KMS-11 (cell line): ENCODE measurements at regions not wholly inside any gene's neighbourhood (a gene's known extent, or its start where the extent isn't known, plus 50 kb on each side); places are given as distances from the start of the nearest gene placed in this dataset.

Source experiments
- H2AFZ ChIP-seq: fragments of 200-600 bp; sonication (generic); 2 replicates; pipeline ENCODE4 v1.6.1; 2016; ENCODE audit warnings: antibody characterized with exemption, mixed run types, low read depth
- H3K27ac ChIP-seq: fragments of 200-600 bp; sonication (generic); 2 replicates; pipeline ENCODE4 v1.6.1; 2016; ENCODE audit warnings: mild to moderate bottlenecking, mixed run types
- H3K27me3 ChIP-seq: fragments of 200-600 bp; sonication (generic); 2 replicates; pipeline ENCODE4 v1.6.1; 2017; ENCODE audit warnings: mild to moderate bottlenecking, low read depth, mixed run types, moderate library complexity; ENCODE audit not compliant: insufficient read depth
- H3K36me3 ChIP-seq: fragments of 200-600 bp; sonication (generic); 2 replicates; pipeline ENCODE4 v1.6.1; 2017; ENCODE audit warnings: mild to moderate bottlenecking, mixed run types; ENCODE audit not compliant: insufficient read depth
- H3K4me1 ChIP-seq: fragments of 200-600 bp; sonication (generic); 2 replicates; pipeline ENCODE4 v1.6.1; 2016; ENCODE audit warnings: mild to moderate bottlenecking, low read depth, mixed run types; ENCODE audit not compliant: poor library complexity, severe bottlenecking
- H3K4me2 ChIP-seq: fragments of 200-600 bp; sonication (generic); 2 replicates; pipeline ENCODE4 v1.7.0; 2016; ENCODE audit warnings: mild to moderate bottlenecking, mixed run types
- H3K4me3 ChIP-seq: fragments of 200-600 bp; sonication (generic); IDR thresholded peaks from 2 replicates; pipeline ENCODE4 v1.6.1; 2017; ENCODE audit warnings: low read depth, low read length, mixed read lengths; ENCODE audit not compliant: insufficient read depth
- H3K79me2 ChIP-seq: fragments of 200-600 bp; sonication (generic); 2 replicates; pipeline ENCODE4 v1.6.1; 2016; ENCODE audit warnings: low read depth, mixed run types; ENCODE audit not compliant: insufficient read depth
- H3K9ac ChIP-seq: fragments of 200-600 bp; sonication (generic); 2 replicates; pipeline ENCODE4 v1.6.1; 2016; ENCODE audit warnings: mild to moderate bottlenecking, mixed run types
- H4K20me1 ChIP-seq: fragments of 200-600 bp; sonication (generic); 2 replicates; pipeline ENCODE4 v1.6.1; 2016; ENCODE audit warnings: mild to moderate bottlenecking, mixed run types; ENCODE audit not compliant: insufficient read depth
- TF ChIP-seq, protein P1 (sequence below): fragments of 200-600 bp; sonication (generic); conservative IDR thresholded peaks from 2 replicates; pipeline ENCODE4 v1.6.1; 2017; ENCODE audit warnings: low read depth, mild to moderate bottlenecking, antibody characterized with exemption, low read length, moderate library complexity, mixed read lengths

DNA sequence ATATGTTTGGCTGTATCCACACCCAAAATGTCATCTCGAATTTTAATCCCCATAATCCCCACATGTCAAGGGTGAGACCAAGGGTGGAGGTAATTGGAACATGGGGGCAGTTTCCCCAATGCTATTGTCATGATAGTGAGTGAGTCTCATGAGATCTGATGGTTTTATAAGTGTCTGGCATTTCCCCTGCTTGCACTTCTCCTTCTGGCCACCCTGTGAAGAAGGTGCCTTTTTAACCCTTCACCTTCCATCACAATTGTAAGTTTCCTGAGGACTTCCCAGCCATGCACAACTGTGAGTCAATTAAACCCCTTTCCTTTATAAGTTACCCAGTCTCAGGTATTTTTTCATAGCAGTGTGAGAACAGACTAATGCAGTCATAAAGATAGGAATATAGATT lies 216.7 kb upstream of the SSTR1 start:
- H3K4me2 ChIP-seq = no peak overlapping the region
- no peaks in the 10 kb centered on the region for H4K20me1 ChIP-seq
- H3K9ac ChIP-seq = no peak overlapping the region
- H3K79me2 ChIP-seq = no peaks in the 10 kb centered on the region
- H3K4me1 ChIP-seq = no peaks in the 10 kb centered on the region
- no peak overlapping the region for H2AFZ ChIP-seq
- no peaks in the 10 kb centered on the region for H3K27me3 ChIP-seq
- TF ChIP-seq, protein P1, sequence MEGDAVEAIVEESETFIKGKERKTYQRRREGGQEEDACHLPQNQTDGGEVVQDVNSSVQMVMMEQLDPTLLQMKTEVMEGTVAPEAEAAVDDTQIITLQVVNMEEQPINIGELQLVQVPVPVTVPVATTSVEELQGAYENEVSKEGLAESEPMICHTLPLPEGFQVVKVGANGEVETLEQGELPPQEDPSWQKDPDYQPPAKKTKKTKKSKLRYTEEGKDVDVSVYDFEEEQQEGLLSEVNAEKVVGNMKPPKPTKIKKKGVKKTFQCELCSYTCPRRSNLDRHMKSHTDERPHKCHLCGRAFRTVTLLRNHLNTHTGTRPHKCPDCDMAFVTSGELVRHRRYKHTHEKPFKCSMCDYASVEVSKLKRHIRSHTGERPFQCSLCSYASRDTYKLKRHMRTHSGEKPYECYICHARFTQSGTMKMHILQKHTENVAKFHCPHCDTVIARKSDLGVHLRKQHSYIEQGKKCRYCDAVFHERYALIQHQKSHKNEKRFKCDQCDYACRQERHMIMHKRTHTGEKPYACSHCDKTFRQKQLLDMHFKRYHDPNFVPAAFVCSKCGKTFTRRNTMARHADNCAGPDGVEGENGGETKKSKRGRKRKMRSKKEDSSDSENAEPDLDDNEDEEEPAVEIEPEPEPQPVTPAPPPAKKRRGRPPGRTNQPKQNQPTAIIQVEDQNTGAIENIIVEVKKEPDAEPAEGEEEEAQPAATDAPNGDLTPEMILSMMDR = no peak
- H3K36me3 ChIP-seq = no peaks in the 10 kb centered on the region
- no peak overlapping the region for H3K4me3 ChIP-seq
- H3K27ac ChIP-seq = no peak overlapping the region

- H3K4me2 ChIP-seq = no peak overlapping the region
- H3K4me3 ChIP-seq = no peak overlapping the region
- no peak overlapping the region for H3K27ac ChIP-seq
- H2AFZ ChIP-seq = no peak overlapping the region
- no peaks in the 10 kb centered on the region for H4K20me1 ChIP-seq
- H3K27me3 ChIP-seq = no peaks in the 10 kb centered on the region
- TF ChIP-seq, protein P1 = no peak
- no peaks in the 10 kb centered on the region for H3K36me3 ChIP-seq
- H3K79me2 ChIP-seq = no peaks in the 10 kb centered on the region
- no peak overlapping the region for H3K9ac ChIP-seq
- no peaks in the 10 kb centered on the region for H3K4me1 ChIP-seq
Observed at GRCh38 chr14:37992499-37992898, 215.2 kb upstream of the SSTR1 start.

- Histone ChIP-seq H3K4me3 (no peak overlapping the region), H3K9ac (no peak overlapping the region), H3K4me2 (no peak overlapping the region), H3K27me3 (no peaks in the 10 kb centered on the region), H2AFZ (no peak overlapping the region), H3K79me2 (no peaks in the 10 kb centered on the region), H3K27ac (no peak overlapping the region), H3K4me1 (no peaks in the 10 kb centered on the region), H4K20me1 (no peaks in the 10 kb centered on the region), H3K36me3 (no peaks in the 10 kb centered on the region)
- TF ChIP-seq, protein P1 = no peak
Observed at GRCh38 chr14:37994846-37995372, 212.8 kb upstream of the SSTR1 start.

- Histone ChIP-seq H3K27ac (no peak overlapping the region), H3K4me1 (no peaks in the 10 kb centered on the region), H3K36me3 (no peaks in the 10 kb centered on the region), H3K4me3 (no peak overlapping the region), H3K9ac (no peak overlapping the region), H2AFZ (no peak overlapping the region), H4K20me1 (no peaks in the 10 kb centered on the region), H3K79me2 (no peaks in the 10 kb centered on the region), H3K4me2 (no peak overlapping the region), H3K27me3 (no peaks in the 10 kb centered on the region)
- TF ChIP-seq, protein P1 = no peak
Observed at GRCh38 chr14:37997017-37997416, 210.7 kb upstream of the SSTR1 start.

DNA sequence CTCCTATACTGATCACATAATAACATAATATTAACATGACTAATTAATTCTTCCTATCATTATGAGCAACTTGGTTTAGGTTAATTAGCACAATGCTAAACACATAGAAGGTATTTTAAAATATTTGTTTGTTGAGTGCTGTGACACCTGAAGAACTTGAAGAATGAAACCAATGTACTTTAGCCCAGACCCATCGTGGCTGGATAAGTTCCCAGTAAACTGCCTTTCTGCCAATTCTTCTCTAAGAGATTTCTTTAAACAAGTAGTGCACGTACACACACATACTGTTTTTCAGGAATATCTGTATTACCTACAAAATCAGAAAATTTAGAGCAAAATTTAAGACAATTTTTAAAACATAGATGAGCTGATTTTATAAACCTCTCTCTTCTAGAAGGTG lies 207.4 kb upstream of the SSTR1 start:
- Histone ChIP-seq H3K27ac (no peak overlapping the region), H3K79me2 (no peaks in the 10 kb centered on the region), H3K4me1 (no peaks in the 10 kb centered on the region), H2AFZ (no peak overlapping the region), H3K4me3 (no peak overlapping the region), H3K36me3 (no peaks in the 10 kb centered on the region), H3K27me3 (no peaks in the 10 kb centered on the region), H3K9ac (no peak overlapping the region), H4K20me1 (no peaks in the 10 kb centered on the region), H3K4me2 (no peak overlapping the region)
- TF ChIP-seq, protein P1 = no peak
